ENCODE measurements at regions not wholly inside any gene's neighbourhood (a gene's known extent, or its start where the extent isn't known, plus 50 kb on each side); places are given as distances from the start of the nearest gene placed in this dataset.
"Not testable (repeated sequence)": the region's sequence is repeated elsewhere in the genome, so short reads cannot be mapped to it uniquely, and the experiment has no call there.

DNA sequence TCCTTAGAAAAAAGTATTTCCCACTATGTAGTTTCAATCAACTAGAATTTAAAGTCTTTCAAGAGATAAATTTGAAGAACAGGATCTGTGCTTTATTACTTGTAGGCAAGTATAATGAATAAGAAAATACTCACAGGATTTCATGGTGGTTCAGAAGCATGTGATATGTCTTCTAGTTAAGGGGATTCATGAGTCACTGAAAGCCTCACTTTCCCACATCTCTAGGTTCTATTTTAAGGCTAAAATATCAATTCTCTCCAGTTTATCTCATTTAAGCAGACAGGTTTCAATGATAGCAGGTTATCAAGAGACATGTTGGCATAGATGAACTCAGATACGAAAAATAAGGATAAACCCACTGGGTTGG, 437.8 kb upstream of the BCHE start:
- H3K36me3 ChIP-seq = no peaks in the 10 kb centered on the region
- TF ChIP-seq, protein P1, sequence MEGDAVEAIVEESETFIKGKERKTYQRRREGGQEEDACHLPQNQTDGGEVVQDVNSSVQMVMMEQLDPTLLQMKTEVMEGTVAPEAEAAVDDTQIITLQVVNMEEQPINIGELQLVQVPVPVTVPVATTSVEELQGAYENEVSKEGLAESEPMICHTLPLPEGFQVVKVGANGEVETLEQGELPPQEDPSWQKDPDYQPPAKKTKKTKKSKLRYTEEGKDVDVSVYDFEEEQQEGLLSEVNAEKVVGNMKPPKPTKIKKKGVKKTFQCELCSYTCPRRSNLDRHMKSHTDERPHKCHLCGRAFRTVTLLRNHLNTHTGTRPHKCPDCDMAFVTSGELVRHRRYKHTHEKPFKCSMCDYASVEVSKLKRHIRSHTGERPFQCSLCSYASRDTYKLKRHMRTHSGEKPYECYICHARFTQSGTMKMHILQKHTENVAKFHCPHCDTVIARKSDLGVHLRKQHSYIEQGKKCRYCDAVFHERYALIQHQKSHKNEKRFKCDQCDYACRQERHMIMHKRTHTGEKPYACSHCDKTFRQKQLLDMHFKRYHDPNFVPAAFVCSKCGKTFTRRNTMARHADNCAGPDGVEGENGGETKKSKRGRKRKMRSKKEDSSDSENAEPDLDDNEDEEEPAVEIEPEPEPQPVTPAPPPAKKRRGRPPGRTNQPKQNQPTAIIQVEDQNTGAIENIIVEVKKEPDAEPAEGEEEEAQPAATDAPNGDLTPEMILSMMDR (IDR thresholded peaks at IDR 0.05 in 4 of 5, conservative IDR thresholded peaks at IDR 0.05 in 1 of 5) = no peak
- TF ChIP-seq POLR2A (IDR thresholded peaks at IDR 0.05) = no peak
- H3K27me3 ChIP-seq = no peaks in the 10 kb centered on the region
- H3K27ac ChIP-seq = no peak overlapping the region
- H3K9me3 ChIP-seq = no peaks in the 10 kb centered on the region
- no peak overlapping the region for H3K4me3 ChIP-seq
- DNase-seq = no peak
- intact Hi-C loops (cut with DNase I; ENCODE audit: low total_unique reads) = no loop called here
- ATAC-seq = no peak
- in situ Hi-C loops (cut with MboI; ENCODE audit: low sequenced_read_pairs in 4 of 4) = no loop called here
- H3K4me1 ChIP-seq = no peaks in the 10 kb centered on the region

DNA sequence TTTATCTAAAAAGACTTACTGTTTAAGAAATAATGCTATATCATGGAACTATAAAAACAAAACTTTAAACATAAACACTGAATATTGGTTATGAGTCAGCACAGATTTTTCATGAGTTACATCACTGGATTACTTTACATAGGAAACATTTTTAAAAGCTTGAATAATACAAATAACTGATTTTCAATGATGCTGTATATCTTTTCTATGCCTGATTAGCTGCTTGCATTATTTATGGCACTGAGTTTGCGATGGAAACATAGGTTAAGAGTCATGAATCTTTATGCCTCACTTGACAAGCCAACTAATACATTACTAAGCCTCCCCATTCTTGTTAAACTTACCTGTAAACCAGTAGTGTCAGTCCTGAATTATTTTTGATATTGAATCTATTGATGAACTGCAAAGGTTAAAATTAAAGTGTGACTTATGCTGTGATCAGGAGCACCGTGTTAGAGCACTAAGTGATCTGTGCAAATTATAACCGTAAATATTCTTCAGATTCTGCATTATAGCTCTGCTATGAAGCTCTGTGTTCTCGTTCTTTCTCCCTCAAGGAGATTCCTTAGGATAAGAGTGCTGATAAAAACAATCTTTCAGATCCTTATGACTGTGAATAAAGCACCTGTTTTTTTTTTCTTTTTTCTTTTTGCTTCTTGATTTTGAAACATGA, 437.3 kb upstream of the BCHE start:
- intact Hi-C loops (cut with DNase I; ENCODE audit: low total_unique reads) (no loop called here), in situ Hi-C loops (cut with MboI; ENCODE audit: low sequenced_read_pairs in 4 of 4) (no loop called here)
- DNase-seq (no peak), ATAC-seq (no peak)
- H3K4me1 ChIP-seq = no peaks in the 10 kb centered on the region
- H3K27ac ChIP-seq = no peak overlapping the region
- TF ChIP-seq, protein P1 (IDR thresholded peaks at IDR 0.05 in 4 of 5, conservative IDR thresholded peaks at IDR 0.05 in 1 of 5) = no peak
- TF ChIP-seq POLR2A (IDR thresholded peaks at IDR 0.05) = no peak
- no peaks in the 10 kb centered on the region for H3K27me3 ChIP-seq
- H3K36me3 ChIP-seq = no peaks in the 10 kb centered on the region
- no peaks in the 10 kb centered on the region for H3K9me3 ChIP-seq
- H3K4me3 ChIP-seq = no peak overlapping the region

DNA sequence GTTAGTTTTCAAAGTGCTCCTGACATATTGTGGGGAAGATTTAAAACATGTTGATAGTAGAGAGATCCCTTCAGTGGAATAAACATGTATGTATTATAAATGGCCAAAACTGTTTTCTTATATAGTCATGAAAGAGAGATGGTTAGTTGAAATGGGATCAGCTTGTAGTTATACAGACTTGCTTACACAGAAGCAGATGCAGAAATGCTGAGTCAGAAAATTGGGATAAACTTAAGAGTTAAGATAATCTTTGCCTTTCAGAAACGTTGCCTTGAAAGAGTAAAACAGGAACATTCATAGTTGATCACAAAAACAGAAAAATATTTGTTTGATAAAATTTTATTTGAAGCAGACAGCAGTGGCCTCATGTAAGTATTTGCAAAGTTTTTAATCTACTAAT, 433.2 kb upstream of the BCHE start:
- no peak for TF ChIP-seq POLR2A (IDR thresholded peaks at IDR 0.05)
- TF ChIP-seq, protein P1 (IDR thresholded peaks at IDR 0.05 in 4 of 5, conservative IDR thresholded peaks at IDR 0.05 in 1 of 5) = no peak
- ATAC-seq (no peak), DNase-seq (no peak)
- in situ Hi-C loops (cut with MboI; ENCODE audit: low sequenced_read_pairs in 4 of 4) = no loop called here
- Histone ChIP-seq H3K4me3 (no peak overlapping the region), H3K27ac (no peak overlapping the region), H3K36me3 (no peaks in the 10 kb centered on the region), H3K4me1 (no peaks in the 10 kb centered on the region), H3K9me3 (no peaks in the 10 kb centered on the region), H3K27me3 (no peaks in the 10 kb centered on the region)
- intact Hi-C loops (cut with DNase I; ENCODE audit: low total_unique reads) = no loop called here

DNA sequence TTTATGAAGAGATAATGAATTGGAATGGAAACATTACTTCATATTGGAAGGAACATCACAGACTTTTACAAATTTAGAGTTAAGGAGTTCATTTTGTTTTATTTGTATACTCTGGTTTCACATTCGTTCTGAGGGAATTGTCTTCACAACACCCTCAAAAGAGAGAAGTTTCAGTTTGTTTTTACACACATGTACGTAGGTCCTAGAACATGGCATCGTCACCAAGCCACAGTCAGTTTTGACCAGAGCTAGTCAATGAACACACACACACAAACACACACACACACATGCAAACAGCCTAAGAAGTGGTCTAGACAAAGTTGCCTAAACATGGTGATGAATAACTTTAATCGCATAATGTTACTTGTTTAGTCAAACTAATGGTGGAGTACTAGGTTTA, 427.9 kb upstream of the BCHE start:
- no peaks in the 10 kb centered on the region for H3K9me3 ChIP-seq
- H3K27ac ChIP-seq = no peak overlapping the region
- no peak for ATAC-seq
- no peaks in the 10 kb centered on the region for H3K27me3 ChIP-seq
- DNase-seq = no peak
- intact Hi-C loops (cut with DNase I; ENCODE audit: low total_unique reads) = no loop called here
- no peaks in the 10 kb centered on the region for H3K36me3 ChIP-seq
- no peak overlapping the region for H3K4me3 ChIP-seq
- no peaks in the 10 kb centered on the region for H3K4me1 ChIP-seq
- in situ Hi-C loops (cut with MboI; ENCODE audit: low sequenced_read_pairs in 4 of 4) = no loop called here
- TF ChIP-seq, protein P1 (IDR thresholded peaks at IDR 0.05 in 4 of 5, conservative IDR thresholded peaks at IDR 0.05 in 1 of 5) = no peak
- no peak for TF ChIP-seq POLR2A (IDR thresholded peaks at IDR 0.05)

DNA sequence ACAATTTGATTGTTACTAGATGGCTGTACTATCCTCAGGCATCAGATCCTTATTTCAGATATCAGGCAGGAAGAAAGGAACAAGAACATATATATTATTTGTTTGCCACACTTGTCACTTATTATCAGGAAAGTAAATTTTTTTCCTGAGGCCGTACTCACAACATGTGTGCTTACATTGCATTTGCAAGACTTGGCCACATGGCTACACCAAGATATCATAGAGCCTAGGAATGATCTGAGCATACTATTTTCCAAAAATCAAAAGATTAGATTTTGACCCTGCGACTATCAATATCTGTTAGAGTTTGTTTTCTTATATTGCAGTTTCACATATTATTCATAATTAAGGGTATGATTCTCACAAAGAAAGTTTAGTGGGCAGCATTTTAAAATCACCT, 426.2 kb upstream of the BCHE start:
- intact Hi-C loops (cut with DNase I; ENCODE audit: low total_unique reads) = no loop called here
- in situ Hi-C loops (cut with MboI; ENCODE audit: low sequenced_read_pairs in 4 of 4) = no loop called here
- TF ChIP-seq POLR2A (IDR thresholded peaks at IDR 0.05) = no peak
- TF ChIP-seq, protein P1 (IDR thresholded peaks at IDR 0.05 in 4 of 5, conservative IDR thresholded peaks at IDR 0.05 in 1 of 5) = no peak
- no peak for DNase-seq
- Histone ChIP-seq H3K27ac (no peak overlapping the region), H3K4me1 (no peaks in the 10 kb centered on the region), H3K9me3 (no peaks in the 10 kb centered on the region), H3K27me3 (no peaks in the 10 kb centered on the region), H3K36me3 (no peaks in the 10 kb centered on the region), H3K4me3 (no peak overlapping the region)
- ATAC-seq = no peak

DNA sequence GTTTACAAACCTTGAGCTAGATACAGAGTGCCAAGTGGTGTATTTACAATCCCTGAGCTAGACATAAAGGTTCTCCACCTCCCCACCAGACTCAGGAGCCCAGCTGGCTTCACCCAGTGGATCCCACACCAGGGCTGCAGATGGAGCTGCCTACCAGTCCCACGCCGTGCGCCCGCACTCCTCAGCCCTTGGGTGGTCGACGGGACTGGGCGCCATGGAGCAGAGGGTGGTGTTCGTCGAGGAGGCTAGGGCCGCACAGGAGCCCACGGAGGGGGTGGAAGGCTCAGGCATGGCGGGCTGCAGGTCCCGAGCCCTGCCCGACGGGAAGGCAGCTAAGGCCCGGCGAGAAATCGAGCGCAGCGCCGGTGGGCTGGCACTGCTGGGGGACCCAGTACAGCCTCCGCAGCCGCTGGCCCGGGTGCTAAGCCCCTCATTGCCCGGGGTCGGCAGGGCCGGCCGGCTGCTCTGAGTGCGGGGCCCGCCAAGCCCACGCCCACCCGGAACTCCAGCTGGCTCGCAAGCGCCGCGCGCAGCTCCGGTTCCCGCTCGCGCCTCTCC, 421.1 kb upstream of the BCHE start:
- ATAC-seq; H3K27me3 ChIP-seq; H3K27ac ChIP-seq; H3K4me3 ChIP-seq; intact Hi-C loops (cut with DNase I; ENCODE audit: low total_unique reads); H3K9me3 ChIP-seq; in situ Hi-C loops (cut with MboI; ENCODE audit: low sequenced_read_pairs in 4 of 4); DNase-seq; H3K36me3 ChIP-seq; H3K4me1 ChIP-seq: not testable (repeated sequence)

Measured in gastrocnemius medialis (tissue), 4 donors.